MCF 10A (cell line): ENCODE measurements at regions not wholly inside any gene's neighbourhood (a gene's known extent, or its start where the extent isn't known, plus 50 kb on each side); places are given as distances from the start of the nearest gene placed in this dataset.

Source experiments
- BruUV-seq: library from RNA; stranded (reverse); fragments of 400-500 nt; replicated peaks from 2 replicates; lab custom pipeline; 2021; lab: Mats Ljungman, UMichigan
- CTCF ChIA-PET: fragments of 300-600 bp; sonication (Branson Sonifier 250); formaldehyde crosslinking; extraction: SDS; loops from one replicate; lab custom pipeline; 2021; ENCODE audit warnings: antibody characterized with exemption, inconsistent platforms; lab: Yijun Ruan, JAX
- POLR2A ChIA-PET: fragments of 300-600, 350-650 bp; sonication (Branson Sonifier 250); formaldehyde crosslinking; extraction: SDS; loops from one replicate; lab custom pipeline; 2020; ENCODE audit warnings: antibody characterized with exemption, inconsistent platforms; lab: Yijun Ruan, JAX
- DNase-seq: peaks from one replicate; pipeline ENCODE4 v3.0.0-alpha.2; 2018; ENCODE audit not compliant: unreplicated experiment
- H3K27ac Mint-ChIP-seq: one replicate; pipeline ENCODE4 v1.8.0; 2022; ENCODE audit warnings: mild to moderate bottlenecking, low read depth, mixed read lengths; ENCODE audit not compliant: unreplicated experiment
- H3K27me3 Mint-ChIP-seq: one replicate; pipeline ENCODE4 v1.8.0; 2022; ENCODE audit warnings: mixed read lengths; ENCODE audit not compliant: insufficient read depth, unreplicated experiment
- H3K36me3 Mint-ChIP-seq: one replicate; pipeline ENCODE4 v1.8.0; 2022; ENCODE audit warnings: mild to moderate bottlenecking, moderate library complexity, mixed read lengths; ENCODE audit not compliant: insufficient read depth, unreplicated experiment
- H3K4me1 Mint-ChIP-seq: one replicate; pipeline ENCODE4 v1.8.0; 2022; ENCODE audit warnings: mixed read lengths; ENCODE audit not compliant: insufficient read depth, unreplicated experiment
- H3K4me3 Mint-ChIP-seq: one replicate; pipeline ENCODE4 v1.8.0; 2022; ENCODE audit warnings: mild to moderate bottlenecking, moderate library complexity, mixed read lengths; ENCODE audit not compliant: unreplicated experiment
- H3K9me3 Mint-ChIP-seq: one replicate; pipeline ENCODE4 v1.8.0; 2022; ENCODE audit warnings: mixed read lengths; ENCODE audit not compliant: unreplicated experiment
- CTCF ChIP-seq: fragments of 200-600 bp; IDR thresholded peaks from one replicate; pipeline ENCODE4 v1.8.0; 2022; ENCODE audit warnings: antibody characterized with exemption, mild to moderate bottlenecking; ENCODE audit not compliant: unreplicated experiment
- intact Hi-C: fragments of 100-400 bp; cut with micrococcal nuclease; formaldehyde crosslinking; loops from 2 replicates; pipeline ENCODE4 v1.14.1; 2022

- no peaks in the 10 kb centered on the region for H3K9me3 Mint-ChIP-seq
- BruUV-seq: no TSS peak
- no peak for DNase-seq
- TF ChIP-seq CTCF: no peak
- ChIA-PET CTCF (interaction anchor here (0.7 to 4.9 kb wide), 3 partner anchors 14 to 721 kb away, joined by 3 to 48 read pairs (median 3); no protein-coding TSS in a partner anchor), POLR2A (no interaction called here)
- H3K27me3 Mint-ChIP-seq: no peaks in the 10 kb centered on the region
- H3K36me3 Mint-ChIP-seq: no peaks in the 10 kb centered on the region
- intact Hi-C loops: loop anchor here (5.0 to 10.0 kb wide), 3 partner anchors 140 to 1073 kb away; no protein-coding TSS in a partner anchor
- no peak overlapping the region for H3K4me3 Mint-ChIP-seq
- no peak overlapping the region for H3K27ac Mint-ChIP-seq
- H3K4me1 Mint-ChIP-seq: peaks cover 9% of the 10 kb centered on the region
These were observed 149.7 kb upstream of the ZFHX3 start for GRCh38 chr16:73197598-73197997.

GRCh38 chr16:73196670-73197069 is 148.7 kb upstream of the ZFHX3 start:
- no peaks in the 10 kb centered on the region for H3K9me3 Mint-ChIP-seq
- intact Hi-C loops: loop anchor here (1.0 to 10.0 kb wide), 6 partner anchors 139 to 1072 kb away; no protein-coding TSS in a partner anchor
- no peak overlapping the region for H3K4me3 Mint-ChIP-seq
- no peaks in the 10 kb centered on the region for H3K36me3 Mint-ChIP-seq
- peak; percentile 79 for TF ChIP-seq CTCF
- ChIA-PET CTCF (interaction anchor here (0.5 to 4.9 kb wide), 24 partner anchors 8 to 1027 kb away, joined by 3 to 48 read pairs (median 4); no protein-coding TSS in a partner anchor), POLR2A (no interaction called here)
- no TSS peak for BruUV-seq
- DNase-seq: peak; percentile 85
- H3K27me3 Mint-ChIP-seq: peaks cover 3% of the 10 kb centered on the region
- no peaks in the 10 kb centered on the region for H3K4me1 Mint-ChIP-seq
- H3K27ac Mint-ChIP-seq: no peak overlapping the region

GRCh38 chr16:73193464-73193863 is 145.5 kb upstream of the ZFHX3 start:
- H3K4me3 Mint-ChIP-seq: no peak overlapping the region
- CTCF ChIA-PET: interaction anchor here (0.7 to 4.9 kb wide), 3 partner anchors 248 to 686 kb away, joined by 3 to 48 read pairs (median 3); no protein-coding TSS in a partner anchor
- intact Hi-C loops: loop anchor here (10.0 kb wide), 2 partner anchors 529 to 1069 kb away; no protein-coding TSS in a partner anchor

More at GRCh38 chr16:73193464-73193863, 145.5 kb upstream of the ZFHX3 start:
- no peaks in the 10 kb centered on the region for H3K9me3 Mint-ChIP-seq
- DNase-seq: no peak
- POLR2A ChIA-PET: no interaction called here
- BruUV-seq: no TSS peak
- no peaks in the 10 kb centered on the region for H3K4me1 Mint-ChIP-seq
- no peak overlapping the region for H3K27ac Mint-ChIP-seq
- TF ChIP-seq CTCF: no peak
- peaks cover 20% of the 10 kb centered on the region for H3K27me3 Mint-ChIP-seq
- no peaks in the 10 kb centered on the region for H3K36me3 Mint-ChIP-seq
